H9 (cell line): ENCODE measurements at regions not wholly inside any gene's neighbourhood (a gene's known extent, or its start where the extent isn't known, plus 50 kb on each side); places are given as distances from the start of the nearest gene placed in this dataset.

Experiments used
- DNase-seq: peaks from one replicate; pipeline ENCODE4 v3.0.0-alpha.2; 2017
- H2AFZ ChIP-seq: one replicate; pipeline ENCODE4 v1.6.1; 2013; ENCODE audit warnings: mild to moderate bottlenecking, low read length, control low read depth, moderate library complexity
- H2AK5ac ChIP-seq: 2 replicates; pipeline ENCODE4 v1.6.1; 2013; ENCODE audit warnings: low read length, control low read depth, mixed read lengths; ENCODE audit not compliant: insufficient read length
- H2BK120ac ChIP-seq: one replicate; pipeline ENCODE4 v1.6.1; 2013; ENCODE audit warnings: low read depth, mild to moderate bottlenecking, low read length, control low read depth, inconsistent platforms; ENCODE audit not compliant: poor library complexity, severe bottlenecking
- H2BK12ac ChIP-seq: 2 replicates; pipeline ENCODE4 v1.6.1; 2013; ENCODE audit warnings: low read length, control low read depth, mixed read lengths, low read depth; ENCODE audit not compliant: insufficient read length
- H2BK15ac ChIP-seq: 2 replicates; pipeline ENCODE4 v1.6.1; 2013; ENCODE audit warnings: low read depth, low read length, control low read depth
- H2BK20ac ChIP-seq: one replicate; pipeline ENCODE4 v1.6.1; 2013; ENCODE audit warnings: low read depth, mild to moderate bottlenecking, low read length, control low read depth, inconsistent platforms; ENCODE audit not compliant: poor library complexity, severe bottlenecking
- H2BK5ac ChIP-seq: 2 replicates; pipeline ENCODE4 v1.6.1; 2013; ENCODE audit warnings: low read length, control low read depth, mixed read lengths; ENCODE audit not compliant: insufficient read length
- H3K14ac ChIP-seq: 2 replicates; pipeline ENCODE4 v1.6.1; 2013; ENCODE audit warnings: low read length, control low read depth; ENCODE audit not compliant: insufficient read depth
- H3K18ac ChIP-seq: 2 replicates; pipeline ENCODE4 v1.6.1; 2013; ENCODE audit warnings: low read depth, mild to moderate bottlenecking, mixed read lengths, low read length, control low read depth; ENCODE audit not compliant: insufficient read length
- H3K23ac ChIP-seq: 2 replicates; pipeline ENCODE4 v1.6.1; 2013; ENCODE audit warnings: low read length, control low read depth, mixed read lengths, low read depth; ENCODE audit not compliant: insufficient read length
- H3K23me2 ChIP-seq: 2 replicates; pipeline ENCODE4 v1.6.1; 2013; ENCODE audit warnings: low read depth, mild to moderate bottlenecking, mixed read lengths, low read length, control low read depth; ENCODE audit not compliant: insufficient read length, poor library complexity, severe bottlenecking
- H3K27ac ChIP-seq: 2 replicates; pipeline ENCODE4 v1.5.1; 2013; ENCODE audit warnings: low read length, control low read depth, mixed read lengths, low read depth; ENCODE audit not compliant: insufficient read length
- H3K27me3 ChIP-seq: 2 replicates; pipeline ENCODE4 v1.6.1; 2013; ENCODE audit warnings: low read length, control low read depth, inconsistent platforms; ENCODE audit not compliant: insufficient read depth
- H3K4ac ChIP-seq: 2 replicates; pipeline ENCODE4 v1.6.1; 2013; ENCODE audit warnings: low read depth, mild to moderate bottlenecking, control low read depth, inconsistent platforms, low read length, moderate library complexity
- H3K4me1 ChIP-seq: 2 replicates; pipeline ENCODE4 v1.6.1; 2013; ENCODE audit warnings: low read length, control low read depth, inconsistent platforms; ENCODE audit not compliant: insufficient read depth
- H3K4me2 ChIP-seq: 2 replicates; pipeline ENCODE4 v1.6.1; 2013; ENCODE audit warnings: low read length, control low read depth, mixed read lengths; ENCODE audit not compliant: insufficient read length, insufficient read depth
- H3K56ac ChIP-seq: 2 replicates; pipeline ENCODE4 v1.6.1; 2013; ENCODE audit warnings: low read depth, mild to moderate bottlenecking, mixed read lengths, low read length, control low read depth; ENCODE audit not compliant: insufficient read length
- H3K79me1 ChIP-seq: 2 replicates; pipeline ENCODE4 v1.6.1; 2013; ENCODE audit warnings: low read depth, mild to moderate bottlenecking, moderate library complexity, low read length, control low read depth, inconsistent platforms; ENCODE audit not compliant: insufficient read depth, poor library complexity, severe bottlenecking
- H3K79me2 ChIP-seq: 2 replicates; pipeline ENCODE4 v1.6.1; 2013; ENCODE audit warnings: low read length, control low read depth, inconsistent platforms; ENCODE audit not compliant: insufficient read depth
- H3K9ac ChIP-seq: 2 replicates; pipeline ENCODE4 v1.6.1; 2013; ENCODE audit warnings: low read length, control low read depth, mixed read lengths; ENCODE audit not compliant: insufficient read length; ENCODE audit errors: extremely low read depth
- H3K9me3 ChIP-seq: one replicate; pipeline ENCODE4 v1.6.1; 2013; ENCODE audit warnings: low read depth, low read length, inconsistent platforms; ENCODE audit not compliant: control insufficient read depth
- H3T11ph ChIP-seq: one replicate; pipeline ENCODE4 v1.6.1; 2013; ENCODE audit warnings: mild to moderate bottlenecking, low read length, control low read depth, inconsistent platforms
- H4K20me1 ChIP-seq: one replicate; pipeline ENCODE4 v1.6.1; 2013; ENCODE audit not compliant: control insufficient read depth, insufficient read length, insufficient read depth
- H4K5ac ChIP-seq: 2 replicates; pipeline ENCODE4 v1.6.1; 2013; ENCODE audit warnings: low read depth, mild to moderate bottlenecking, mixed read lengths, low read length, control low read depth; ENCODE audit not compliant: insufficient read length
- H4K8ac ChIP-seq: replicated peaks from 2 replicates; pipeline ENCODE4 v1.6.1; 2013; ENCODE audit warnings: low read length, control low read depth, mixed read lengths, low read depth; ENCODE audit not compliant: insufficient read length
- H4K91ac ChIP-seq: 2 replicates; pipeline ENCODE4 v1.6.1; 2013; ENCODE audit warnings: low read depth, mild to moderate bottlenecking, moderate library complexity, mixed read lengths, low read length, control low read depth; ENCODE audit not compliant: insufficient read length
- H3K27ac Mint-ChIP-seq, 3 experiments: 2 replicates in 2 of 3; 3 replicates in 1 of 3; pipeline ENCODE4 v1.8.0; 2020 to 2021; ENCODE audit warnings: mixed read lengths in 3 of 3, mild to moderate bottlenecking in 1 of 3, moderate library complexity in 1 of 3
- H3K27me3 Mint-ChIP-seq: 2 replicates; pipeline ENCODE4 v1.8.0; 2021; ENCODE audit warnings: low read depth, mild to moderate bottlenecking, moderate library complexity, mixed read lengths
- H3K36me3 Mint-ChIP-seq, 3 experiments: 2 replicates in 2 of 3; 3 replicates in 1 of 3; pipeline ENCODE4 v1.8.0; 2020 to 2021; ENCODE audit warnings: low read depth in 3 of 3, mixed read lengths in 3 of 3; ENCODE audit not compliant: insufficient read depth in 1 of 3
- H3K4me1 Mint-ChIP-seq, 2 experiments: 2 replicates each; pipeline ENCODE4 v1.8.0; 2020; ENCODE audit warnings: mixed read lengths in 2 of 2
- H3K4me3 Mint-ChIP-seq, 2 experiments: 2 replicates in 1 of 2; 3 replicates in 1 of 2; pipeline ENCODE4 v1.8.0; 2020 to 2021; ENCODE audit warnings: mild to moderate bottlenecking in 2 of 2, mixed read lengths in 2 of 2, moderate library complexity in 1 of 2
- H3K9me3 Mint-ChIP-seq, 2 experiments: 2 replicates in 1 of 2; 3 replicates in 1 of 2; pipeline ENCODE4 v1.8.0; 2020; ENCODE audit warnings: mild to moderate bottlenecking in 2 of 2, mixed read lengths in 2 of 2, moderate library complexity in 1 of 2
- CTCF ChIP-seq: fragments of 200-600 bp; sonication (generic); conservative IDR thresholded peaks from 3 replicates; pipeline ENCODE4 v1.8.0; 2021; ENCODE audit warnings: antibody characterized with exemption, mild to moderate bottlenecking
- WGBS: extraction: QIAGEN DNeasy Blood & Tissue Kit; methylation state at CpG from one replicate; pipeline ENCODE4 v1.1.7; 2013; ENCODE audit warnings: missing lambda C conversion rate, low lambda C conversion rate, mixed read lengths; ENCODE audit not compliant: insufficient read length; ENCODE audit errors: extremely low coverage; 5-methylcytosine and 5-hydroxymethylcytosine counted together

- no peak overlapping the region for H2BK120ac ChIP-seq
- H2BK5ac ChIP-seq = no peak overlapping the region
- no peak overlapping the region for H4K91ac ChIP-seq
- H3K36me3 Mint-ChIP-seq = peaks cover 7 to 13% (median 11%) of the 10 kb centered on the region in 3 experiments; a peak in 5 of 7 replicates
- no peak overlapping the region for H3K4me2 ChIP-seq
- H2BK15ac ChIP-seq = no peak overlapping the region
- TF ChIP-seq CTCF = no peak
- H2BK20ac ChIP-seq = no peak overlapping the region
- H3K27me3 Mint-ChIP-seq = peaks cover 3% of the 10 kb centered on the region; the same call in 1 of the 2 replicates
- no peak overlapping the region for H3K27ac ChIP-seq
- H3K9me3 ChIP-seq = no peaks in the 10 kb centered on the region
- no peak overlapping the region for H2AFZ ChIP-seq
- peaks cover 4% of the 10 kb centered on the region; the same call in 1 of the 2 replicates for H3K4me1 ChIP-seq
- no peaks in the 10 kb centered on the region for H3K27me3 ChIP-seq
- H3K9ac ChIP-seq = no peak overlapping the region
- H3K9me3 Mint-ChIP-seq = peaks cover 11 to 13% of the 10 kb centered on the region in 2 experiments
- H3K23ac ChIP-seq = no peak overlapping the region
- no peaks in the 10 kb centered on the region for H3K79me1 ChIP-seq
- H3K56ac ChIP-seq = no peak overlapping the region
- H3K4ac ChIP-seq = no peak overlapping the region
- no peak overlapping the region for H4K5ac ChIP-seq
- H3K18ac ChIP-seq = no peak overlapping the region
- peaks cover 17 to 30% of the 10 kb centered on the region in 2 experiments for H3K4me1 Mint-ChIP-seq
- H3T11ph ChIP-seq = no peak overlapping the region
- no peaks in the 10 kb centered on the region for H3K79me2 ChIP-seq
- no peak overlapping the region for H2BK12ac ChIP-seq
- no peak overlapping the region for H3K14ac ChIP-seq
- H4K20me1 ChIP-seq = no peaks in the 10 kb centered on the region
- H3K23me2 ChIP-seq = no peaks in the 10 kb centered on the region
- H3K27ac Mint-ChIP-seq = no peak overlapping the region
- no peak overlapping the region for H4K8ac ChIP-seq
- no peak overlapping the region for H3K4me3 Mint-ChIP-seq
- no peak for DNase-seq
- no peak overlapping the region for H2AK5ac ChIP-seq
- no CpG with 5 or more reads among the region's 5 CpGs for WGBS
Measured at GRCh38 chr11:116368784-116369183, 404.0 kb downstream of the BUD13 start.
